ENCODE measurements at regions not wholly inside any gene's neighbourhood (a gene's known extent, or its start where the extent isn't known, plus 50 kb on each side); places are given as distances from the start of the nearest gene placed in this dataset.
"Not testable (repeated sequence)": the region's sequence is repeated elsewhere in the genome, so short reads cannot be mapped to it uniquely, and the experiment has no call there.

- not testable (repeated sequence) for H3K4me1 ChIP-seq (ENCODE audit: insufficient read depth, low read length); H3K4me3 ChIP-seq (ENCODE audit: low read length); H3K27me3 ChIP-seq (ENCODE audit: insufficient read depth, low read length)
- peaks cover 15% of the 10 kb centered on the region for H3K9me3 ChIP-seq (ENCODE audit: low read depth, low read length)
Observed at GRCh38 chr1:125064029-125064428, 3879.3 kb downstream of the SRGAP2C start.

- H3K4me1 ChIP-seq (ENCODE audit: insufficient read depth, low read length): no peaks in the 10 kb centered on the region
- no peak overlapping the region for H3K4me3 ChIP-seq (ENCODE audit: low read length)
- no peaks in the 10 kb centered on the region for H3K27me3 ChIP-seq (ENCODE audit: insufficient read depth, low read length)
- peaks cover 19% of the 10 kb centered on the region for H3K9me3 ChIP-seq (ENCODE audit: low read depth, low read length)
Observed at GRCh38 chr1:125064481-125064880, 3879.7 kb downstream of the SRGAP2C start.

- no peaks in the 10 kb centered on the region for H3K4me1 ChIP-seq (ENCODE audit: insufficient read depth, low read length)
- H3K4me3 ChIP-seq (ENCODE audit: low read length): no peak overlapping the region
- H3K27me3 ChIP-seq (ENCODE audit: insufficient read depth, low read length): no peaks in the 10 kb centered on the region
- H3K9me3 ChIP-seq (ENCODE audit: low read depth, low read length): peaks cover 27% of the 10 kb centered on the region
Observed at GRCh38 chr1:125065092-125065820, 3880.5 kb downstream of the SRGAP2C start.

GRCh38 chr1:125065821-125066180, 3881.0 kb downstream of the SRGAP2C start:
- H3K4me3 ChIP-seq (ENCODE audit: low read length): no peak overlapping the region
- peaks cover 32% of the 10 kb centered on the region for H3K9me3 ChIP-seq (ENCODE audit: low read depth, low read length)
- no peaks in the 10 kb centered on the region for H3K4me1 ChIP-seq (ENCODE audit: insufficient read depth, low read length)
- H3K27me3 ChIP-seq (ENCODE audit: insufficient read depth, low read length): no peaks in the 10 kb centered on the region

- Histone ChIP-seq H3K9me3 (ENCODE audit: low read depth, low read length) (peaks cover 38% of the 10 kb centered on the region), H3K27me3 (ENCODE audit: insufficient read depth, low read length) (no peaks in the 10 kb centered on the region), H3K4me1 (ENCODE audit: insufficient read depth, low read length) (no peaks in the 10 kb centered on the region), H3K4me3 (ENCODE audit: low read length) (no peak overlapping the region)
Observed at GRCh38 chr1:125066385-125066784, 3881.6 kb downstream of the SRGAP2C start.

- H3K9me3 ChIP-seq (ENCODE audit: low read depth, low read length): peaks cover 43% of the 10 kb centered on the region
- not testable (repeated sequence) for H3K4me3 ChIP-seq (ENCODE audit: low read length); H3K27me3 ChIP-seq (ENCODE audit: insufficient read depth, low read length); H3K4me1 ChIP-seq (ENCODE audit: insufficient read depth, low read length)
Observed at GRCh38 chr1:125066849-125067248, 3882.1 kb downstream of the SRGAP2C start.

- H3K4me3 ChIP-seq (ENCODE audit: low read length): no peak overlapping the region
- H3K9me3 ChIP-seq (ENCODE audit: low read depth, low read length): peaks cover 77% of the 10 kb centered on the region
- H3K4me1 ChIP-seq (ENCODE audit: insufficient read depth, low read length): no peaks in the 10 kb centered on the region
- no peaks in the 10 kb centered on the region for H3K27me3 ChIP-seq (ENCODE audit: insufficient read depth, low read length)
Observed at GRCh38 chr1:125080077-125080476, 3895.3 kb downstream of the SRGAP2C start.

- Histone ChIP-seq H3K4me1 (ENCODE audit: insufficient read depth, low read length) (no peaks in the 10 kb centered on the region), H3K27me3 (ENCODE audit: insufficient read depth, low read length) (no peaks in the 10 kb centered on the region), H3K9me3 (ENCODE audit: low read depth, low read length) (peaks cover 44% of the 10 kb centered on the region), H3K4me3 (ENCODE audit: low read length) (no peak overlapping the region)
Observed at GRCh38 chr1:125085720-125086591, 3901.2 kb downstream of the SRGAP2C start.

GRCh38 chr1:125086611-125087010, 3901.8 kb downstream of the SRGAP2C start:
- no peaks in the 10 kb centered on the region for H3K4me1 ChIP-seq (ENCODE audit: insufficient read depth, low read length)
- H3K9me3 ChIP-seq (ENCODE audit: low read depth, low read length): peaks cover 38% of the 10 kb centered on the region

GRCh38 chr1:125087247-125087646, 3902.5 kb downstream of the SRGAP2C start:
- H3K4me1 ChIP-seq (ENCODE audit: insufficient read depth, low read length): no peaks in the 10 kb centered on the region
- no peak overlapping the region for H3K4me3 ChIP-seq (ENCODE audit: low read length)
- peaks cover 32% of the 10 kb centered on the region for H3K9me3 ChIP-seq (ENCODE audit: low read depth, low read length)
- H3K27me3 ChIP-seq (ENCODE audit: insufficient read depth, low read length): no peaks in the 10 kb centered on the region

More at GRCh38 chr1:125086611-125087010, 3901.8 kb downstream of the SRGAP2C start:
- H3K4me3 ChIP-seq (ENCODE audit: low read length): no peak overlapping the region
- no peaks in the 10 kb centered on the region for H3K27me3 ChIP-seq (ENCODE audit: insufficient read depth, low read length)

GRCh38 chr1:125087691-125088090, 3902.9 kb downstream of the SRGAP2C start:
- Histone ChIP-seq H3K27me3 (ENCODE audit: insufficient read depth, low read length) (no peaks in the 10 kb centered on the region), H3K9me3 (ENCODE audit: low read depth, low read length) (peaks cover 27% of the 10 kb centered on the region), H3K4me3 (ENCODE audit: low read length) (no peak overlapping the region), H3K4me1 (ENCODE audit: insufficient read depth, low read length) (no peaks in the 10 kb centered on the region)

- Histone ChIP-seq H3K4me1 (ENCODE audit: insufficient read depth, low read length) (no peaks in the 10 kb centered on the region), H3K27me3 (ENCODE audit: insufficient read depth, low read length) (no peaks in the 10 kb centered on the region), H3K4me3 (ENCODE audit: low read length) (no peak overlapping the region), H3K9me3 (ENCODE audit: low read depth, low read length) (no peaks in the 10 kb centered on the region)
Observed at GRCh38 chr1:125118147-125118993, 3933.6 kb downstream of the SRGAP2C start.

GRCh38 chr1:125119024-125119441, 3934.3 kb downstream of the SRGAP2C start:
- Histone ChIP-seq H3K4me3 (ENCODE audit: low read length) (no peak overlapping the region), H3K27me3 (ENCODE audit: insufficient read depth, low read length) (no peaks in the 10 kb centered on the region), H3K9me3 (ENCODE audit: low read depth, low read length) (no peaks in the 10 kb centered on the region), H3K4me1 (ENCODE audit: insufficient read depth, low read length) (no peaks in the 10 kb centered on the region)

- H3K4me1 ChIP-seq (ENCODE audit: insufficient read depth, low read length): not testable (repeated sequence)
Observed at GRCh38 chr1:125119566-125120205, 3934.9 kb downstream of the SRGAP2C start.

More at GRCh38 chr1:125119566-125120205, 3934.9 kb downstream of the SRGAP2C start:
- H3K9me3 ChIP-seq (ENCODE audit: low read depth, low read length); H3K4me3 ChIP-seq (ENCODE audit: low read length); H3K27me3 ChIP-seq (ENCODE audit: insufficient read depth, low read length): not testable (repeated sequence)
